ENCODE measurements at regions not wholly inside any gene's neighbourhood (a gene's known extent, or its start where the extent isn't known, plus 50 kb on each side); places are given as distances from the start of the nearest gene placed in this dataset.

GRCh38 chr12:68498736-68499135 lies 112.0 kb upstream of the RAP1B start:
- H3K27ac ChIP-seq: no peak overlapping the region
- intact Hi-C loops (cut with DNase I): no loop called here
- H3K4me3 ChIP-seq: no peak overlapping the region
- no peaks in the 10 kb centered on the region for H3K9me3 ChIP-seq
- no peaks in the 10 kb centered on the region for H3K36me3 ChIP-seq
- DNase-seq (ENCODE audit: low spot score in 2 of 2): no peak
- H3K27me3 ChIP-seq: no peaks in the 10 kb centered on the region
- H3K4me1 ChIP-seq: peaks cover 0 to 13% of the 10 kb centered on the region in 2 donors
- no peak for TF ChIP-seq CTCF (IDR thresholded peaks at IDR 0.05)

DNA sequence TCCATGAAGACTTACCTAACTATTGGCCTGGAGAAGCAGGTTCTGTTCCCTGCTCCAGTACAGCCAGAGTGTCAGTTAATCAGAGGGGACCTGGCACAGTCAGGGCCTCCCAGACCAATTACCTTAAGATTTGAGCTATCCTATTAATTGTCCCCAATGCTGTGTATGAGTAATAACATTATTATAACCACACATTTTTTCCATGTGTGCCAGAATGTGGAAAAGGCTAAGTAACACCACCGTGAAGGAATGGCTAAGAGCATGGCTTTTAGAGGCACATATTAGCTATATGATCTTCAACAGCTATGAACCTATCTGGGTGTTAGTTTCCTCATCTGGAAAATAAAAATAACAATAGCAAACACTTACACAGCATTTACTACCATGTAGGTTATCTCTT lies 111.1 kb upstream of the RAP1B start:
- TF ChIP-seq CTCF (IDR thresholded peaks at IDR 0.05): no peak
- Histone ChIP-seq H3K36me3 (no peaks in the 10 kb centered on the region), H3K27me3 (no peaks in the 10 kb centered on the region), H3K4me3 (no peak overlapping the region), H3K4me1 (peaks cover 0 to 13% of the 10 kb centered on the region in 2 donors), H3K27ac (no peak overlapping the region), H3K9me3 (no peaks in the 10 kb centered on the region)
- intact Hi-C loops (cut with DNase I): no loop called here
- DNase-seq (ENCODE audit: low spot score in 2 of 2): no peak

GRCh38 chr12:68501226-68501625 lies 109.5 kb upstream of the RAP1B start:
- Histone ChIP-seq H3K9me3 (no peaks in the 10 kb centered on the region), H3K4me3 (no peak overlapping the region), H3K36me3 (no peaks in the 10 kb centered on the region), H3K27ac (no peak overlapping the region), H3K27me3 (no peaks in the 10 kb centered on the region), H3K4me1 (peaks cover 0 to 7% of the 10 kb centered on the region in 2 donors)
- intact Hi-C loops (cut with DNase I): no loop called here
- TF ChIP-seq CTCF (IDR thresholded peaks at IDR 0.05): no peak
- DNase-seq (ENCODE audit: low spot score in 2 of 2): no peak

- no peak overlapping the region for H3K4me3 ChIP-seq
- H3K4me1 ChIP-seq: no peaks in the 10 kb centered on the region
- H3K27ac ChIP-seq: no peak overlapping the region
- no peaks in the 10 kb centered on the region for H3K27me3 ChIP-seq
- intact Hi-C loops (cut with DNase I): no loop called here
- TF ChIP-seq CTCF (IDR thresholded peaks at IDR 0.05): no peak
- H3K36me3 ChIP-seq: no peaks in the 10 kb centered on the region
- H3K9me3 ChIP-seq: no peaks in the 10 kb centered on the region
- DNase-seq (ENCODE audit: low spot score in 2 of 2): no peak
Observed at GRCh38 chr12:68505970-68506369, 104.7 kb upstream of the RAP1B start.

GRCh38 chr12:68506619-68507018 lies 104.1 kb upstream of the RAP1B start:
- Histone ChIP-seq H3K4me1 (no peaks in the 10 kb centered on the region), H3K27me3 (no peaks in the 10 kb centered on the region), H3K4me3 (no peak overlapping the region), H3K9me3 (no peaks in the 10 kb centered on the region), H3K27ac (no peak overlapping the region), H3K36me3 (no peaks in the 10 kb centered on the region)
- intact Hi-C loops (cut with DNase I): no loop called here
- TF ChIP-seq CTCF (IDR thresholded peaks at IDR 0.05): no peak
- DNase-seq (ENCODE audit: low spot score in 2 of 2): no peak

- no peaks in the 10 kb centered on the region for H3K9me3 ChIP-seq
- no peaks in the 10 kb centered on the region for H3K36me3 ChIP-seq
- no peaks in the 10 kb centered on the region for H3K4me1 ChIP-seq
- no peak for DNase-seq (ENCODE audit: low spot score in 2 of 2)
- H3K4me3 ChIP-seq: no peak overlapping the region
- no peak overlapping the region for H3K27ac ChIP-seq
- H3K27me3 ChIP-seq: no peaks in the 10 kb centered on the region
- no peak for TF ChIP-seq CTCF (IDR thresholded peaks at IDR 0.05)
- intact Hi-C loops (cut with DNase I): no loop called here
Observed at GRCh38 chr12:68507657-68508056, 103.0 kb upstream of the RAP1B start.
